GM19023 (cell line): ENCODE measurements at regions not wholly inside any gene's neighbourhood (a gene's known extent, or its start where the extent isn't known, plus 50 kb on each side); places are given as distances from the start of the nearest gene placed in this dataset.

ENCODE experiments used
- ATAC-seq: cut with Tn5 transposase; IDR thresholded peaks from one replicate; pipeline ENCODE4 v1.9.1; 2021; ENCODE audit warnings: mild to moderate bottlenecking, moderate library complexity; ENCODE audit not compliant: unreplicated experiment

GRCh38 chr2:19687017-19687659, 214.6 kb downstream of the TTC32 start:
- no peak for ATAC-seq

GRCh38 chr2:19686439-19686838, 215.3 kb downstream of the TTC32 start:
- no peak for ATAC-seq

GRCh38 chr2:19685731-19686130, 216.1 kb downstream of the TTC32 start:
- no peak for ATAC-seq

GRCh38 chr2:19684516-19684915, 217.3 kb downstream of the TTC32 start:
- ATAC-seq: no peak

GRCh38 chr2:19683556-19683955, 218.2 kb downstream of the TTC32 start:
- ATAC-seq: no peak

- ATAC-seq: no peak
These were observed 219.3 kb downstream of the TTC32 start for GRCh38 chr2:19682493-19682892.

GRCh38 chr2:19677825-19678518, 223.8 kb downstream of the TTC32 start:
- no peak for ATAC-seq

GRCh38 chr2:19677215-19677777, 224.5 kb downstream of the TTC32 start:
- ATAC-seq: no peak

- ATAC-seq: no peak
These were observed 225.0 kb downstream of the TTC32 start for GRCh38 chr2:19676770-19677169.

GRCh38 chr2:19675856-19676460, 225.8 kb downstream of the TTC32 start:
- no peak for ATAC-seq

GRCh38 chr2:19675003-19675629, 226.7 kb downstream of the TTC32 start:
- no peak for ATAC-seq

GRCh38 chr2:19674051-19675002, 227.5 kb downstream of the TTC32 start:
- no peak for ATAC-seq

- ATAC-seq: no peak
These were observed 228.5 kb downstream of the TTC32 start for GRCh38 chr2:19673213-19673791.

- no peak for ATAC-seq
These were observed 229.9 kb downstream of the TTC32 start for GRCh38 chr2:19671916-19672315.

GRCh38 chr2:19671311-19671710, 230.5 kb downstream of the TTC32 start:
- ATAC-seq: no peak

- ATAC-seq: no peak
These were observed 231.5 kb downstream of the TTC32 start for GRCh38 chr2:19670303-19670702.

- ATAC-seq: no peak
These were observed 232.2 kb downstream of the TTC32 start for GRCh38 chr2:19669559-19669958.

- no peak for ATAC-seq
These were observed 232.7 kb downstream of the TTC32 start for GRCh38 chr2:19669126-19669525.

- no peak for ATAC-seq
These were observed 234.2 kb downstream of the TTC32 start for GRCh38 chr2:19667536-19667949.

- no peak for ATAC-seq
These were observed 234.7 kb downstream of the TTC32 start for GRCh38 chr2:19667085-19667484.
